C4-2B (cell line): ENCODE measurements at regions not wholly inside any gene's neighbourhood (a gene's known extent, or its start where the extent isn't known, plus 50 kb on each side); places are given as distances from the start of the nearest gene placed in this dataset.

ENCODE experiments used
- CTCF ChIP-seq: fragments of 450-650 bp; conservative IDR thresholded peaks from 2 replicates; pipeline ENCODE4 v1.5.1; 2017; ENCODE audit warnings: mild to moderate bottlenecking
- ZFX ChIP-seq: fragments of 450-650 bp; IDR thresholded peaks from 2 replicates; pipeline ENCODE4 v1.6.1; 2017

- TF ChIP-seq CTCF (no peak), ZFX (no peak)
Measured at GRCh38 chr2:2845806-2846315, 514.8 kb upstream of the MYT1L start.
